ENCODE measurements at regions not wholly inside any gene's neighbourhood (a gene's known extent, or its start where the extent isn't known, plus 50 kb on each side); places are given as distances from the start of the nearest gene placed in this dataset.

DNA sequence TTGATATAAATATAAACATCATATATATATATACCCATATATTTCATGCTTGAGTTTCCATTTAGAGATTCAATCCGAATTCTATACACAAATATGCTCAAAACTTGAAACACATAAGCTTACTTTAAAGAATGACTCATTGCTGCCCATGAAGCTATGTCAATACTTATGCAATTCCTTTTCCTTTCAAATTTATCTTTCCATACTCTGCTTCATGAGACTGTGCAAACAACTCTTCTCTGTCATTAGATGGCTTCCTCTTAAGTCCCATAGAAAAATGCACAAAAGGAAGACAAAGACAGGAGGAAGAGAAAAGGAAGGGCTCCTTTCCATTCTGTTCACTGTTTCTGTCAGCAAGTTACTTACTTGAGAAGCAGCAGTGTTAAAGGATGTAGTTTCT is 895.7 kb upstream of the SORCS1 start:
- no peak overlapping the region for H3K4me3 ChIP-seq
- DNase-seq (no peak), ATAC-seq (no peak)
- H3K9me3 ChIP-seq, result no peaks in the 10 kb centered on the region
- no peaks in the 10 kb centered on the region for H3K36me3 ChIP-seq
- TF ChIP-seq, protein P1, sequence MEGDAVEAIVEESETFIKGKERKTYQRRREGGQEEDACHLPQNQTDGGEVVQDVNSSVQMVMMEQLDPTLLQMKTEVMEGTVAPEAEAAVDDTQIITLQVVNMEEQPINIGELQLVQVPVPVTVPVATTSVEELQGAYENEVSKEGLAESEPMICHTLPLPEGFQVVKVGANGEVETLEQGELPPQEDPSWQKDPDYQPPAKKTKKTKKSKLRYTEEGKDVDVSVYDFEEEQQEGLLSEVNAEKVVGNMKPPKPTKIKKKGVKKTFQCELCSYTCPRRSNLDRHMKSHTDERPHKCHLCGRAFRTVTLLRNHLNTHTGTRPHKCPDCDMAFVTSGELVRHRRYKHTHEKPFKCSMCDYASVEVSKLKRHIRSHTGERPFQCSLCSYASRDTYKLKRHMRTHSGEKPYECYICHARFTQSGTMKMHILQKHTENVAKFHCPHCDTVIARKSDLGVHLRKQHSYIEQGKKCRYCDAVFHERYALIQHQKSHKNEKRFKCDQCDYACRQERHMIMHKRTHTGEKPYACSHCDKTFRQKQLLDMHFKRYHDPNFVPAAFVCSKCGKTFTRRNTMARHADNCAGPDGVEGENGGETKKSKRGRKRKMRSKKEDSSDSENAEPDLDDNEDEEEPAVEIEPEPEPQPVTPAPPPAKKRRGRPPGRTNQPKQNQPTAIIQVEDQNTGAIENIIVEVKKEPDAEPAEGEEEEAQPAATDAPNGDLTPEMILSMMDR (IDR thresholded peaks at IDR 0.05), result no peak
- no peak for TF ChIP-seq POLR2A (IDR thresholded peaks at IDR 0.05)
- 50 to 57% (median 53%) methylated on average over 1 of the region's 1 CpG for WGBS, 4 donors
- no peak overlapping the region for H3K27ac ChIP-seq
- no peaks in the 10 kb centered on the region for H3K27me3 ChIP-seq
- intact Hi-C loops (cut with DNase I), result no loop called here
- H3K4me1 ChIP-seq, result no peaks in the 10 kb centered on the region

DNA sequence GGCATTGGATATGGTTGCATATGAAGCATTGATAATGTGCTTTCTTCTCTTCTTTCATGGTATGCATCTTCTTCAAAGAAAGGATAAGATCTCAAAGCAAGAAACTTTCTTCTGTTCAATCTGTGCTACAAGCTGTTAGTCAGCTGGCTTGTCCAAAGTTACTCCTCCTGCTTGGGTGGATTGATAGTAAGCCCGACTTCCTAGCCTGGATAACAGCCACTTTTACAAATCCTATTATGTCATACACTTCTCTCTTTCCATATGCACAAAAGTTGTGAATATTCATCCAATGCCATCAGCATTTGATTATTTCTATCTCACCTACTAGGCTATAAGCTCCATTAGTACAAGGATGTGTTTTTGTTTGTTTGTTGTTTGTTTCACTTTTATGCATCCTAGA is 891.0 kb upstream of the SORCS1 start:
- intact Hi-C loops (cut with DNase I), result no loop called here
- no peaks in the 10 kb centered on the region for H3K9me3 ChIP-seq
- H3K4me3 ChIP-seq, result no peak overlapping the region
- WGBS, 4 donors, result 50 to 62% (median 58%) methylated on average over 1 of the region's 1 CpG
- no peaks in the 10 kb centered on the region for H3K27me3 ChIP-seq
- no peak overlapping the region for H3K27ac ChIP-seq
- no peak for TF ChIP-seq POLR2A (IDR thresholded peaks at IDR 0.05)
- TF ChIP-seq, protein P1 (IDR thresholded peaks at IDR 0.05), result no peak
- H3K4me1 ChIP-seq, result no peaks in the 10 kb centered on the region
- DNase-seq, result no peak
- H3K36me3 ChIP-seq, result no peaks in the 10 kb centered on the region
- no peak for ATAC-seq

DNA sequence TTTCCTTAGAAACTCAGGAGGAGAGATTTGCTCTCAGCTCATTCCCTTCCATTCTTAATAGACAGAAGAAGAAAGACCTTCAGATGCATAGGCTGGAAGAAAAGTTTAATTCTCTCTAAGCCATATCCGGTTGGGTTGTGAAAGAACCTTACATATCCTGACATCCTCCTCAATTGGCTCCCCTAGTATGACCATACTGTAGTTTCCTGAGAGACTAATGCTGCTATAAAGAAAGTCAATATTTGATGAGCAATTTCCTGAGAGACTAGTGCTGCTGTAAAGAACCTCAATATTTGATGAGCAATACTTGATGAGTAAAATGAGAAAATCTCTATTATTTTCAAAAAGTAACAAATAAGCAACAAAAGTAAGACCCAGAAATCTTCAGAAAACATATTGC is 888.5 kb upstream of the SORCS1 start:
- WGBS, 4 donors, result 73 to 87% (median 82%) methylated on average over 1 of the region's 1 CpG
- Histone ChIP-seq H3K4me3 (no peak overlapping the region), H3K9me3 (no peaks in the 10 kb centered on the region), H3K4me1 (no peaks in the 10 kb centered on the region), H3K36me3 (no peaks in the 10 kb centered on the region), H3K27ac (no peak overlapping the region), H3K27me3 (no peaks in the 10 kb centered on the region)
- DNase-seq (no peak), ATAC-seq (no peak)
- intact Hi-C loops (cut with DNase I), result no loop called here
- TF ChIP-seq, protein P1 (IDR thresholded peaks at IDR 0.05), result no peak
- no peak for TF ChIP-seq POLR2A (IDR thresholded peaks at IDR 0.05)

DNA sequence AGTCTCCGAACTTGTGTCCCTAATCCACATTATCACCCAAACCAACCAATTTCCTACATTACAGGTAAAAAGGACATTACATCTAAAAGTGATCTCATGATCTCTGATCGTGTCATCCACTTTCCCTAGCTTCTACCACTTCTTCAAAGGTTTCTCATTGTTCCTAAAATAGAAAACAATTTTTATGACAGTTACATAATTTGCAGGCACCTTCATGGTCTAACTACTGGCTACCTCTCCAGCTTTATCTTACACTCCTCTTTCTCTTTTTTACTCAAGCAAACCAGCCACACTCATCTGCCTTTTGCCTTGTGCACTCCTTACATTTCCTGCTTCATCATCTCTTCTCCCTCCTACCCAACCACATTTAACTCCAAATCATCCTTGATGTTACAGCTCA is 886.7 kb upstream of the SORCS1 start:
- H3K27me3 ChIP-seq, result no peaks in the 10 kb centered on the region
- DNase-seq, result no peak
- TF ChIP-seq POLR2A (IDR thresholded peaks at IDR 0.05), result no peak
- TF ChIP-seq, protein P1 (IDR thresholded peaks at IDR 0.05), result no peak
- H3K27ac ChIP-seq, result no peak overlapping the region
- H3K4me3 ChIP-seq, result no peak overlapping the region
- peaks cover 0 to 3% (median 0%) of the 10 kb centered on the region in 12 donors for H3K9me3 ChIP-seq
- no peak for ATAC-seq
- H3K36me3 ChIP-seq, result no peaks in the 10 kb centered on the region
- intact Hi-C loops (cut with DNase I), result no loop called here
- 63 to 81% (median 68%) methylated on average over 2 of the region's 2 CpGs for WGBS, 4 donors
- no peaks in the 10 kb centered on the region for H3K4me1 ChIP-seq

Measured in heart left ventricle (tissue), 16 donors.